ENCODE measurements at regions not wholly inside any gene's neighbourhood (a gene's known extent, or its start where the extent isn't known, plus 50 kb on each side); places are given as distances from the start of the nearest gene placed in this dataset.

GRCh38 chr2:128547667-128548066 lies 229.0 kb upstream of the HS6ST1 start:
- H3K27ac Mint-ChIP-seq (ENCODE audit: unreplicated experiment) = no peak overlapping the region
- DNase-seq = no peak
- TF ChIP-seq CTCF (IDR thresholded peaks at IDR 0.05; ENCODE audit: partially characterized antibody, unreplicated experiment) = no peak
- H3K36me3 Mint-ChIP-seq (ENCODE audit: unreplicated experiment) = no peaks in the 10 kb centered on the region
- peaks cover 4% of the 10 kb centered on the region for H3K27me3 Mint-ChIP-seq (ENCODE audit: unreplicated experiment)
- H3K4me1 Mint-ChIP-seq (ENCODE audit: low read depth, unreplicated experiment) = peaks cover 10% of the 10 kb centered on the region
- no peak overlapping the region for H3K4me3 Mint-ChIP-seq (ENCODE audit: unreplicated experiment)
- no peaks in the 10 kb centered on the region for H3K9me3 Mint-ChIP-seq (ENCODE audit: unreplicated experiment)

- Mint-ChIP-seq H3K9me3 (ENCODE audit: unreplicated experiment) (no peaks in the 10 kb centered on the region), H3K27ac (ENCODE audit: unreplicated experiment) (no peak overlapping the region), H3K36me3 (ENCODE audit: unreplicated experiment) (no peaks in the 10 kb centered on the region), H3K4me3 (ENCODE audit: unreplicated experiment) (no peak overlapping the region), H3K27me3 (ENCODE audit: unreplicated experiment) (peaks cover 2% of the 10 kb centered on the region), H3K4me1 (ENCODE audit: low read depth, unreplicated experiment) (peaks cover 9% of the 10 kb centered on the region)
- no peak for DNase-seq
- no peak for TF ChIP-seq CTCF (IDR thresholded peaks at IDR 0.05; ENCODE audit: partially characterized antibody, unreplicated experiment)
Measured at GRCh38 chr2:128548461-128548891, 229.8 kb upstream of the HS6ST1 start.

GRCh38 chr2:128549094-128549493 lies 230.4 kb upstream of the HS6ST1 start:
- Mint-ChIP-seq H3K4me3 (ENCODE audit: unreplicated experiment) (no peak overlapping the region), H3K9me3 (ENCODE audit: unreplicated experiment) (no peaks in the 10 kb centered on the region), H3K4me1 (ENCODE audit: low read depth, unreplicated experiment) (peaks cover 9% of the 10 kb centered on the region), H3K36me3 (ENCODE audit: unreplicated experiment) (no peaks in the 10 kb centered on the region), H3K27me3 (ENCODE audit: unreplicated experiment) (peaks cover 2% of the 10 kb centered on the region), H3K27ac (ENCODE audit: unreplicated experiment) (no peak overlapping the region)
- no peak for TF ChIP-seq CTCF (IDR thresholded peaks at IDR 0.05; ENCODE audit: partially characterized antibody, unreplicated experiment)
- no peak for DNase-seq

GRCh38 chr2:128549646-128550260 lies 231.1 kb upstream of the HS6ST1 start:
- no peak for TF ChIP-seq CTCF (IDR thresholded peaks at IDR 0.05; ENCODE audit: partially characterized antibody, unreplicated experiment)
- no peaks in the 10 kb centered on the region for H3K9me3 Mint-ChIP-seq (ENCODE audit: unreplicated experiment)
- H3K27ac Mint-ChIP-seq (ENCODE audit: unreplicated experiment) = no peak overlapping the region
- no peaks in the 10 kb centered on the region for H3K36me3 Mint-ChIP-seq (ENCODE audit: unreplicated experiment)
- H3K27me3 Mint-ChIP-seq (ENCODE audit: unreplicated experiment) = peaks cover 4% of the 10 kb centered on the region
- no peak overlapping the region for H3K4me3 Mint-ChIP-seq (ENCODE audit: unreplicated experiment)
- DNase-seq = no peak
- H3K4me1 Mint-ChIP-seq (ENCODE audit: low read depth, unreplicated experiment) = peaks cover 9% of the 10 kb centered on the region

GRCh38 chr2:128550389-128550788 lies 231.7 kb upstream of the HS6ST1 start:
- Mint-ChIP-seq H3K27ac (ENCODE audit: unreplicated experiment) (no peak overlapping the region), H3K4me3 (ENCODE audit: unreplicated experiment) (no peak overlapping the region), H3K9me3 (ENCODE audit: unreplicated experiment) (peaks cover 1% of the 10 kb centered on the region), H3K27me3 (ENCODE audit: unreplicated experiment) (peaks cover 4% of the 10 kb centered on the region), H3K36me3 (ENCODE audit: unreplicated experiment) (no peaks in the 10 kb centered on the region), H3K4me1 (ENCODE audit: low read depth, unreplicated experiment) (peaks cover 9% of the 10 kb centered on the region)
- no peak for DNase-seq
- no peak for TF ChIP-seq CTCF (IDR thresholded peaks at IDR 0.05; ENCODE audit: partially characterized antibody, unreplicated experiment)

Measured in glutamatergic neuron (in vitro differentiated cells).